OCI-LY7 (cell line): ENCODE measurements at regions not wholly inside any gene's neighbourhood (a gene's known extent, or its start where the extent isn't known, plus 50 kb on each side); places are given as distances from the start of the nearest gene placed in this dataset.

ENCODE experiments used
- BruUV-seq: library from RNA; stranded (reverse); fragments of 400-500 nt; replicated peaks from 2 replicates; lab custom pipeline; 2021; lab: Mats Ljungman, UMichigan
- CTCF ChIA-PET: fragments of 300-600 bp; sonication (Branson Sonifier 250); formaldehyde crosslinking; loops from one replicate; lab custom pipeline; 2022; ENCODE audit warnings: antibody characterized with exemption; ENCODE audit not compliant: unreplicated experiment; lab: Charles Lee
- POLR2A ChIA-PET: fragments of 300-600 bp; sonication (Branson Sonifier 250); formaldehyde crosslinking; loops from one replicate; lab custom pipeline; 2022; ENCODE audit warnings: antibody characterized with exemption; lab: Charles Lee
- DNase-seq: peaks from one replicate; pipeline ENCODE4 v3.0.0-alpha.2; 2015; ENCODE audit warnings: low spot score
- H2AFZ ChIP-seq: fragments of 200-600 bp; sonication (generic), shearing (Covaris generic); 2 replicates; pipeline ENCODE4 v1.6.1; 2014; ENCODE audit warnings: mild to moderate bottlenecking, antibody characterized with exemption, low read length, moderate library complexity
- H3K27ac ChIP-seq: fragments of 200-600 bp; sonication (generic); 2 replicates; pipeline ENCODE4 v1.5.1; 2014; ENCODE audit warnings: mixed run types, low read depth, mild to moderate bottlenecking, moderate library complexity, low read length, inconsistent platforms; ENCODE audit not compliant: poor library complexity, severe bottlenecking
- H3K36me3 ChIP-seq: fragments of 200-600 bp; sonication (generic); 2 replicates; pipeline ENCODE4 v1.6.1; 2014; ENCODE audit warnings: mild to moderate bottlenecking, antibody characterized with exemption, low read length, moderate library complexity, mixed read lengths; ENCODE audit not compliant: insufficient read depth
- H3K4me1 ChIP-seq: fragments of 200-600 bp; sonication (generic); 2 replicates; pipeline ENCODE4 v1.5.1; 2014; ENCODE audit warnings: mild to moderate bottlenecking, low read length; ENCODE audit not compliant: insufficient read depth, poor library complexity, severe bottlenecking
- H3K4me2 ChIP-seq: fragments of 200-600 bp; sonication (generic); 2 replicates; pipeline ENCODE4 v1.6.1; 2014; ENCODE audit warnings: mild to moderate bottlenecking, low read length
- H3K4me3 ChIP-seq: fragments of 200-600 bp; sonication (generic); 2 replicates; pipeline ENCODE4 v1.5.1; 2014; ENCODE audit warnings: mild to moderate bottlenecking, low read depth, low read length; ENCODE audit not compliant: poor library complexity, severe bottlenecking
- H3K79me2 ChIP-seq: fragments of 200-600 bp; sonication (generic); 2 replicates; pipeline ENCODE4 v1.6.1; 2016; ENCODE audit warnings: low read depth, mild to moderate bottlenecking, low read length, moderate library complexity, mixed read lengths; ENCODE audit not compliant: insufficient read depth
- H3K9me2 ChIP-seq: fragments of 200-600 bp; sonication (generic); 2 replicates; pipeline ENCODE4 v1.6.1; 2016; ENCODE audit warnings: mild to moderate bottlenecking, low read length, mixed read lengths; ENCODE audit not compliant: insufficient read depth
- H3K9me3 ChIP-seq: fragments of 200-600 bp; sonication (generic); 2 replicates; pipeline ENCODE4 v1.6.1; 2014; ENCODE audit warnings: mild to moderate bottlenecking, mixed run types, low read length, mixed read lengths
- H4K20me1 ChIP-seq: fragments of 200-600 bp; sonication (generic); 2 replicates; pipeline ENCODE4 v1.6.1; 2014; ENCODE audit warnings: mild to moderate bottlenecking, antibody characterized with exemption, low read length, moderate library complexity, mixed read lengths; ENCODE audit not compliant: insufficient read depth
- EZH2phosphoT487 ChIP-seq: fragments of 200-600 bp; sonication (generic); IDR thresholded peaks from 2 replicates; pipeline ENCODE4 v1.6.1; 2018; ENCODE audit warnings: low read depth, borderline replicate concordance, mild to moderate bottlenecking, mixed run types, antibody characterized with exemption, low read length, moderate library complexity, mixed read lengths
- intact Hi-C: fragments of 100-400 bp; cut with micrococcal nuclease; formaldehyde crosslinking; loops from one replicate; pipeline ENCODE4 v1.10.0; 2022; ENCODE audit not compliant: unreplicated experiment
- TF ChIP-seq, protein P1 (sequence below): fragments of 200-600 bp; sonication (generic); conservative IDR thresholded peaks from 2 replicates; pipeline ENCODE4 v1.5.1; 2014; ENCODE audit warnings: mild to moderate bottlenecking, antibody characterized with exemption, low read length, moderate library complexity, mixed read lengths

DNA sequence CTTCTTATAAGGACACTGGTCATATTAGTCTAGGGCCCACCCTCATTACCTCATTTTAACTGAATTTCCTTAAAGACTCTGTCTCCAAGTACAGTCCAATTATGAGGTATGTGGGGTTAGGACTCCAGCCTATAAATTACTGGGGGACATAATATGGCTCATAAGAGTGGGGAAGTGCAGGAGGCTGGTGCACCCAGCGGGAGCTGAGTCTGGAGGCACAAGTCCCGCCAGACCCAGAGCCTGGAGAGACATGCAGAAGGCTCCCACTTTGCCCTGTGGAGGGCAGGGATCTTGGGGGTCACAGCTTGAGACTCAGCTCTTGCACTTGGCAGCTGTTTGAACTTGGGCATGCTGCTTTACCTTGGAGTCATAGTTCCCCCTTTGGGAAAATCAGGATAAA lies 250.4 kb downstream of the RHOU start:
- BruUV-seq: no TSS peak
- no peak overlapping the region for H3K4me2 ChIP-seq
- intact Hi-C loops: no loop called here
- no peaks in the 10 kb centered on the region for H3K9me2 ChIP-seq
- no peak overlapping the region for H3K4me3 ChIP-seq
- no peaks in the 10 kb centered on the region for H4K20me1 ChIP-seq
- no peaks in the 10 kb centered on the region for H3K36me3 ChIP-seq
- no peaks in the 10 kb centered on the region for H3K79me2 ChIP-seq
- POLR2A ChIA-PET: no interaction called here
- no peak overlapping the region for H2AFZ ChIP-seq
- no peak for TF ChIP-seq EZH2phosphoT487
- TF ChIP-seq, protein P1, sequence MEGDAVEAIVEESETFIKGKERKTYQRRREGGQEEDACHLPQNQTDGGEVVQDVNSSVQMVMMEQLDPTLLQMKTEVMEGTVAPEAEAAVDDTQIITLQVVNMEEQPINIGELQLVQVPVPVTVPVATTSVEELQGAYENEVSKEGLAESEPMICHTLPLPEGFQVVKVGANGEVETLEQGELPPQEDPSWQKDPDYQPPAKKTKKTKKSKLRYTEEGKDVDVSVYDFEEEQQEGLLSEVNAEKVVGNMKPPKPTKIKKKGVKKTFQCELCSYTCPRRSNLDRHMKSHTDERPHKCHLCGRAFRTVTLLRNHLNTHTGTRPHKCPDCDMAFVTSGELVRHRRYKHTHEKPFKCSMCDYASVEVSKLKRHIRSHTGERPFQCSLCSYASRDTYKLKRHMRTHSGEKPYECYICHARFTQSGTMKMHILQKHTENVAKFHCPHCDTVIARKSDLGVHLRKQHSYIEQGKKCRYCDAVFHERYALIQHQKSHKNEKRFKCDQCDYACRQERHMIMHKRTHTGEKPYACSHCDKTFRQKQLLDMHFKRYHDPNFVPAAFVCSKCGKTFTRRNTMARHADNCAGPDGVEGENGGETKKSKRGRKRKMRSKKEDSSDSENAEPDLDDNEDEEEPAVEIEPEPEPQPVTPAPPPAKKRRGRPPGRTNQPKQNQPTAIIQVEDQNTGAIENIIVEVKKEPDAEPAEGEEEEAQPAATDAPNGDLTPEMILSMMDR: no peak
- H3K9me3 ChIP-seq: no peaks in the 10 kb centered on the region
- no peaks in the 10 kb centered on the region for H3K4me1 ChIP-seq
- CTCF ChIA-PET: no interaction called here
- H3K27ac ChIP-seq: no peak overlapping the region
- no peak for DNase-seq

DNA sequence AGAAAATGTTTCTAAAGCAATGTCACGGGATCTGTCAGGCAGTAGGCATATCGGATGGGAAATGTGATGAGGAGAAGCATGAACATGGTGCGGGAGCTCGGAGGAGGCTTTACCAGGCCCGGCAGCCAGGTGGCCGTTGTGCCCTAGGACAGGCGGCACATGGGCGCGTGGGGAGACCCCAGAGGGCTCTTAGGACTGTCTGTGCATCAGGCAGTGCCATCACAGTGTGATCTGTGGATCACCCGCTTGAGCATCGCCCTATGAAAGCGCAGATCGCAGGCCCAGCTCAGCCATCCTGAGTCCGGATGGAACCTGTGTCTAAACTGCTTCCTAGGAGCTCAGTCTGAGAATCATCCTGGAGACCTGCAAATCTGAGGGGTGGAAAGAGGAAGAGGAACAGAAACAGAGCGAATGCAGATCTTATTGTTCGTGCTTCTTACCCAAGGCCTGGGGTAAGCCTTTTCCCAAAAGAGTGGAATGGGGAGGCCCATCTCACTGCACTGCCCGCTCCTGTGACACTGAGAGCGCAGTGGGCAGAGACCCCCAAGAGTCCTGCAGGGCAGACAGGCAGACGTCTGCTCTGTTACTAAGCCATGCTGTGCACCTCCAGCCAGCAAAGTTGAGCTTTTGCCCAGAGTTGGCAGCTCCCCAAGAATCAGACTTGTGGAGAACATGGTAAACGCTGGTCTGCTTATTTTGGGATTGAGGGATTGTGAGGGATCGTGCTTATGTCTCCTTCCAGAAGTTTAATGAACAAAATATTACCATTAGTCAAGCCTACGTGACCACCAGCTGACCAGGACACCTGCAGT lies 251.0 kb downstream of the RHOU start:
- Histone ChIP-seq H3K9me3 (no peaks in the 10 kb centered on the region), H3K27ac (no peak overlapping the region), H2AFZ (no peak overlapping the region), H3K4me2 (no peak overlapping the region), H4K20me1 (no peaks in the 10 kb centered on the region), H3K79me2 (no peaks in the 10 kb centered on the region), H3K36me3 (no peaks in the 10 kb centered on the region), H3K4me1 (no peaks in the 10 kb centered on the region), H3K9me2 (no peaks in the 10 kb centered on the region), H3K4me3 (no peak overlapping the region)
- intact Hi-C loops: no loop called here
- ChIA-PET POLR2A (no interaction called here), CTCF (no interaction called here)
- no TSS peak for BruUV-seq
- DNase-seq: no peak
- TF ChIP-seq EZH2phosphoT487: no peak
- TF ChIP-seq, protein P1: no peak

DNA sequence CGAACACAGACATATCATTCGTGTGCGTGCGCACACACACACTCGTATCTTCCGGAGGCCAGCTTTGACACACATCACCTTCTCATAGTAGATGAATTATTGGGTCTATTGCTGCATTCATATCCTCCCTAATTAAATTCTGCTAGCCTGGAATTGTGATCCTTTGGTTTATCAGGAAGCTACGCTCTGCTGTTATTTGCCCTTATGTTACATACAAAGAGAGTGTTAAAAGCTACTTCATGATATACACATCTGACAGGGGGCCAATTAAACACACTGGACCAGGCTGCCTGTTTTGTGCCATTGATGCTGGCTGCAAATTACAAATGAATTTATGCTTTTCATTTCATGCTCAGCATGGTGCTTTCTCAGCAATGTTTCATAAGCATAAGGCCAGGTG lies 252.0 kb downstream of the RHOU start:
- TF ChIP-seq, protein P1: no peak
- no peak for TF ChIP-seq EZH2phosphoT487
- Histone ChIP-seq H3K36me3 (no peaks in the 10 kb centered on the region), H3K4me3 (no peak overlapping the region), H3K27ac (no peak overlapping the region), H3K9me3 (no peaks in the 10 kb centered on the region), H3K4me2 (no peak overlapping the region), H3K9me2 (no peaks in the 10 kb centered on the region), H3K4me1 (no peaks in the 10 kb centered on the region), H3K79me2 (no peaks in the 10 kb centered on the region), H4K20me1 (no peaks in the 10 kb centered on the region), H2AFZ (no peak overlapping the region)
- intact Hi-C loops: no loop called here
- BruUV-seq: no TSS peak
- CTCF ChIA-PET: no interaction called here
- DNase-seq: no peak
- POLR2A ChIA-PET: no interaction called here
